GM19468 (cell line): ENCODE measurements at regions not wholly inside any gene's neighbourhood (a gene's known extent, or its start where the extent isn't known, plus 50 kb on each side); places are given as distances from the start of the nearest gene placed in this dataset.
A peak's percentile ranks its signal among the peaks of the same experiment; 100 is the strongest.
"Not testable (repeated sequence)": the region's sequence is repeated elsewhere in the genome, so short reads cannot be mapped to it uniquely, and the experiment has no call there.

ENCODE experiments used
- ATAC-seq: cut with Tn5 transposase; IDR thresholded peaks from one replicate; pipeline ENCODE4 v1.9.1; 2021; ENCODE audit warnings: mild to moderate bottlenecking, moderate library complexity, moderate number of reproducible peaks; ENCODE audit not compliant: unreplicated experiment; ENCODE audit errors: extremely low read depth

DNA sequence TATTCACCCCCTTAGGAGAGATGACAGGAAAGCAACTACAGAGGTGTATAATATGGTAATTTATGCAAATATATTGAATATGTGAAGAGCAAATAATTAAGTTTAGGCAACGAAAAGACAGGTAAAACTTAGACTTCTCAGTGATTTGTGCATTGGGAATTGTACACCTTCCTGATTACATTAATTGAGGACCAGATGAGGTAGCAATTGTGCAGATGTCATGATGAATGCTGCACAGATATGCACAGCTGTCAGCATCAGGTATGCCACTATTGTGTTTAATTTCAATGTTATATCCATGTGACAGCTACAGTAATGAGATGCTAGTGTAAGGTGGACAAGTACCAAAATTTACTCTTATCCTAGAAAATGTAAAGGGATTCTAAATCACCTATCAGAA lies 267.2 kb upstream of the FSIP2 start:
- ATAC-seq, result no peak

GRCh38 chr2:185472574-185472973 lies 266.0 kb upstream of the FSIP2 start:
- ATAC-seq, result no peak

GRCh38 chr2:185473838-185474237 lies 264.8 kb upstream of the FSIP2 start:
- ATAC-seq, result no peak

DNA sequence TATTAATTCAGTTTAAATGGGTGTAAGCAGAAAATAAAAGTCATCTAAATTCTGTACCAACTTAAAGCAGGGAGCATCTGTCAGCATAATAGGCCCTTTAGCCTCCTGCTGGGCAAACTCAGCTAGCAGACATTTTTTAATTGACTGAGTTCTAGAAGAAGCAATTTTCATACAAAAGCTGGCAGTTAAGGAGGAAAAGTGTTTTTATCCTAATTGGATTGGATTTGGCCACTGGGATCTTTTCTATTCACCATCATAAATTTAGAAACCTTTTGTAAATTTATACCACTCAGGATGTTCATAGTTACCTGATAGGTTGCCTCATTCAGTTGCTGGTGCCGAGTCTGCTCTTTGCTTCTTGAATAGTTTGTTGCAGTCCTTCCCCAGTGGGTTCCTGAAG lies 262.7 kb upstream of the FSIP2 start:
- ATAC-seq, result no peak

DNA sequence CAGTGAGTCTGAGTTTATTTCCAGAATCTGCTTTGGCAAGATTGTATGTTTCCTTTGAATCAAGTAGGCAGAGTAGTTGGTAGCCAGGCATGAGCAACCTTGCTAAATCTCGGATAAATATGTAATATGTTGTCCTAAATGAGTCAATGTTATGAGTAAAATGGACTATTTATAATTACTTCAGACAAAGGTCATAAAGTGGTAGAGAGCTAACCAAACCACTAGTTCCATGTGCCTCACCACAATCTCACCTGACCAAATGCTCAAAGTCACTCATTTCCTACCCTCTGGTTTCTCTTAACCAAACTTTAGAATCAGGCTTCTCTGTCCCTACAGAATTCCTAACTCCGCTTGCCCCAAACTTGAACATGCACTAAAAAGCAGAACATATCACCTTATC lies 261.2 kb upstream of the FSIP2 start:
- no peak for ATAC-seq

- no peak for ATAC-seq
Measured at GRCh38 chr2:185484602-185485001, 254.0 kb upstream of the FSIP2 start.

- ATAC-seq, result no peak
Measured at GRCh38 chr2:185502351-185502750, 236.3 kb upstream of the FSIP2 start.

DNA sequence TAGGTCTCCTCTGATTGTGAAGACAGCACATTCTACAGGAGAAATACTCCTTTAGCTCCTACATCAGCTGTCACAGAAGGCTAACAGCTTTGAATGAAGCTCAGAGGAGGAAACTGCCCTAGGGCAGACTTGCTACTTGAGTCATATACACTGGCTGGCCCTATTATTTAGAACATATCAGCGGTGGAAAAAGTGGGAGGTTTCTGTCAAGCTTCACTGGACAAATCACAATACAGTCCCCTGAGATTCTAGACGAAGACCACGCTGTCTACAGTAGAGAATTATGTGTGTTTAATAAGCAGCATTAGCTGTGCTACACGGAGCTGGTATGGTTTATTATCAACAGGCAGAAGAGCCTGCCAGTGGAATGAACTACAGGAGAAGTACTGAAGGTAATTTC lies 230.9 kb upstream of the FSIP2 start:
- ATAC-seq, result no peak

GRCh38 chr2:185510060-185510459 lies 228.5 kb upstream of the FSIP2 start:
- ATAC-seq, result no peak

GRCh38 chr2:185511925-185512324 lies 226.7 kb upstream of the FSIP2 start:
- no peak for ATAC-seq

GRCh38 chr2:185522472-185522871 lies 216.1 kb upstream of the FSIP2 start:
- ATAC-seq, result no peak

- not testable (repeated sequence) for ATAC-seq
Measured at GRCh38 chr2:185524242-185524641, 214.4 kb upstream of the FSIP2 start.

- ATAC-seq, result no peak
Measured at GRCh38 chr2:185526161-185526560, 212.4 kb upstream of the FSIP2 start.

DNA sequence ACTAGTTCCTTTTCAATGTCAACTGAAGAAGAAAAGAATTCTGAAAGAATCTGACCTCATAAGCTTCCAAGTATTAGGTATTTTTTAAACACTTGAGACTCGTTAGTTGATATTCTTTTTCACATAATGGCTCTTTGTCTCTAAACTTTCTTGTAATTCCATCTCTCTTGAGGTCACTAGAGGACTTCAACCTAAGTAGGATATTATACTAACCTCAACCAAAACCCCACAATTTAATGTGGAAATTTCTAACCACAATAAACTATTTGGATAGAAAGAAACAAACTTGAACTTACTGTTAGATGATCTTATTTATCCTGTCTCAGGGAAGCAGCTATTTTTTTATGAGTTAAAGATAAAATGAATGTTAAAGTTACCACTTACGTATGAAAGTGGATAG lies 206.9 kb upstream of the FSIP2 start:
- no peak for ATAC-seq

- no peak for ATAC-seq
Measured at GRCh38 chr2:185537689-185538088, 200.9 kb upstream of the FSIP2 start.

DNA sequence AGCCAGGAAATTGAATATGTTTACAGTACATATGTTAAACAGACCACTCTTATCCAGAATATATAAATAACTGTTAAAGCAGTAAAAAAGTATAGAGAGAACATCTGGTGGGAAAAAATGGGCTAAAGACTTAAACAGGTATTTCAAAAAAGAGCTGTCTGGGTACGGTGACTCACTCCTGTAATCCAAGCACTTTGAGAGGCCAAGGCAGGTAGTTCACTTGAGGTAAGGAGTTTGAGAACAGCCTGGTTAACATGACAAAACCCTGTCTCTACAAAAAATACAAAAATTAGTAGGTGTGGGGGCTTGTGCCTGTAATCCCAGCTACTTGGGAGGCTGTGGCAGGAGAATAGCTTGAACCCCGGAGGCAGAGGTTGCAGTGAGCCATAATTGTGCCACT lies 171.4 kb upstream of the FSIP2 start:
- no peak for ATAC-seq

DNA sequence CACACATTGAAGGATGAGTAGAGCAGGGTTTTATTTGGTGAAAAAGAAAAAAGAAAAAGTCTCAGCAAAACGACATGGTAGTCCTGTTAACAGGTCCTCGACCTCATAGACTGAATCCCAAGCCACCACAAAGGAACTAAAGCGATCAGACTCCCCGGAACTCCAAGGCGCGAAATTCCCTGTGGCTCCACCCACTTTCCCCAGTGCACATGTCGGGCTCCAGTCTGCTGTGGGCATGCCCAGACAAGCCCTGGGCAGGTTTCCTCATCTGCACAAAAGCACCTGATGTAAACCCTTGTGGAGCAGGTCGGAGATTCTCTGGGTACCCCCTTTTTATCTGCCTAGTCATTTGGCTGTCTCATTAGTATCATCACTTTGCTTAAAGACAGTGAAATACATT lies 170.7 kb upstream of the FSIP2 start:
- ATAC-seq, result no peak

DNA sequence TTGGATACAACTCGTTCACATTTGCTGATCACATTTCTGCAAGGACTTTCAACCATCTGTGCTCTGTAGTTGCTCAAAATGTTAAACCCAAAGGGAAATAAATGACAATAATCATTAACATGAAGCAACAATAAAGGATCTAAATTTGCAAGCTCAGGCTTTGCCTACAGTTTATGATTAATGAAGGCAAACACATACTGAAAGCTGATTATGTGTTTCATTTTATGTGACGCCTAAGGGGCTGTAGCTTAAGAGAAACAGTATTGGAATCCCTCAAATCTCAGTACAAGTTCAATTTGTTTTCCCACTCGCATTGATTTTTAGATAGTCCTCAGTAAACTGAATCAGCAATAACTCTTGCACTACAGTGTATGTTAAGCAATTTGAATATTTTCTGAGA lies 160.3 kb upstream of the FSIP2 start:
- ATAC-seq, result peak; percentile 37

- ATAC-seq, result no peak
Measured at GRCh38 chr2:185583058-185583816, 155.4 kb upstream of the FSIP2 start.

- ATAC-seq, result not testable (repeated sequence)
Measured at GRCh38 chr2:185585165-185585564, 153.4 kb upstream of the FSIP2 start.

DNA sequence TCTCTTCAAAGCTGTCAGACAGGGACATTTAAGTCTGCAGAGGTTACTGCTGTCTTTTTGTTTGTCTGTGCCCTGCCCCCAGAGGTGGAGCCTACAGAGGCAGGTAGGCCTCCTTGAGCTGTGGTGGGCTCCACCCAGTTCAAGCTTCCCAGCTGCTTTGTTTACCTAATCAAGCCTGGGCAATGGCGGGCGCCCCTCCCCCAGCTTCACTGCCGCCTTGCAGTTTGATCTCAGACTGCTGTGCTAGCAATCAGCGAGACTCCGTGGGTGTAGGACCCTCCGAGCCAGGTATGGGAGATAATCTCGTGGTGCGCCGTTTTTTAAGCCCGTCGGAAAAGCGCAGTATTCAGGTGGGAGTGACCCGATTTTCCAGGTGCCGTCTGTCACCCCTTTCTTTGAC lies 147.3 kb upstream of the FSIP2 start:
- ATAC-seq, result not testable (repeated sequence)

GRCh38 chr2:185607945-185608344 lies 130.7 kb upstream of the FSIP2 start:
- no peak for ATAC-seq
